ENCODE measurements at regions not wholly inside any gene's neighbourhood (a gene's known extent, or its start where the extent isn't known, plus 50 kb on each side); places are given as distances from the start of the nearest gene placed in this dataset.

GRCh38 chr14:36083317-36083716, 93.2 kb downstream of the PTCSC3 start:
- H3K4me3 ChIP-seq: no peak overlapping the region
- no peak for ATAC-seq
- H3K9me3 ChIP-seq: no peaks in the 10 kb centered on the region
- H3K36me3 ChIP-seq: no peaks in the 10 kb centered on the region
- intact Hi-C loops (cut with DNase I): no loop called here
- H3K27me3 ChIP-seq (ENCODE audit: low read depth): no peaks in the 10 kb centered on the region
- DNase-seq: no peak
- no peaks in the 10 kb centered on the region for H3K4me1 ChIP-seq
- no peak for TF ChIP-seq CTCF (IDR thresholded peaks at IDR 0.05)
- H3K27ac ChIP-seq: no peak overlapping the region

- no peak overlapping the region for H3K4me3 ChIP-seq
- TF ChIP-seq CTCF (IDR thresholded peaks at IDR 0.05): no peak
- H3K4me1 ChIP-seq: no peaks in the 10 kb centered on the region
- no peaks in the 10 kb centered on the region for H3K27me3 ChIP-seq (ENCODE audit: low read depth)
- H3K36me3 ChIP-seq: no peaks in the 10 kb centered on the region
- H3K27ac ChIP-seq: no peak overlapping the region
- no peak for ATAC-seq
- H3K9me3 ChIP-seq: no peaks in the 10 kb centered on the region
- no peak for DNase-seq
- intact Hi-C loops (cut with DNase I): no loop called here
Measured at GRCh38 chr14:36078080-36078479, 98.4 kb downstream of the PTCSC3 start.

- no peaks in the 10 kb centered on the region for H3K4me1 ChIP-seq
- no peaks in the 10 kb centered on the region for H3K9me3 ChIP-seq
- H3K36me3 ChIP-seq: no peaks in the 10 kb centered on the region
- ATAC-seq (no peak), DNase-seq (no peak)
- H3K4me3 ChIP-seq: no peak overlapping the region
- TF ChIP-seq CTCF (IDR thresholded peaks at IDR 0.05): no peak
- H3K27me3 ChIP-seq (ENCODE audit: low read depth): no peaks in the 10 kb centered on the region
- intact Hi-C loops (cut with DNase I): no loop called here
- no peak overlapping the region for H3K27ac ChIP-seq
Measured at GRCh38 chr14:36076197-36076596, 100.3 kb downstream of the PTCSC3 start.

- no peak overlapping the region for H3K27ac ChIP-seq
- DNase-seq (no peak), ATAC-seq (no peak)
- H3K4me3 ChIP-seq: no peak overlapping the region
- intact Hi-C loops (cut with DNase I): no loop called here
- no peaks in the 10 kb centered on the region for H3K9me3 ChIP-seq
- no peak for TF ChIP-seq CTCF (IDR thresholded peaks at IDR 0.05)
- no peaks in the 10 kb centered on the region for H3K36me3 ChIP-seq
- no peaks in the 10 kb centered on the region for H3K27me3 ChIP-seq (ENCODE audit: low read depth)
- peaks cover 3% of the 10 kb centered on the region for H3K4me1 ChIP-seq
Measured at GRCh38 chr14:36075203-36075602, 101.3 kb downstream of the PTCSC3 start.

- ATAC-seq (no peak), DNase-seq (no peak)
- H3K4me1 ChIP-seq: peaks cover 9% of the 10 kb centered on the region
- H3K27ac ChIP-seq: no peak overlapping the region
- intact Hi-C loops (cut with DNase I): no loop called here
- H3K9me3 ChIP-seq: no peaks in the 10 kb centered on the region
- no peak overlapping the region for H3K4me3 ChIP-seq
- TF ChIP-seq CTCF (IDR thresholded peaks at IDR 0.05): no peak
- no peaks in the 10 kb centered on the region for H3K36me3 ChIP-seq
- H3K27me3 ChIP-seq (ENCODE audit: low read depth): no peaks in the 10 kb centered on the region
Measured at GRCh38 chr14:36070720-36071043, 105.8 kb downstream of the PTCSC3 start.
